ENCODE measurements at regions not wholly inside any gene's neighbourhood (a gene's known extent, or its start where the extent isn't known, plus 50 kb on each side); places are given as distances from the start of the nearest gene placed in this dataset.

GRCh38 chr18:61141691-61142090, 191.5 kb upstream of the CDH20 start:
- DNase-seq (ENCODE audit: low spot score) = no peak
- TF ChIP-seq CTCF (conservative IDR thresholded peaks at IDR 0.05; ENCODE audit: low read depth) = no peak
- ChIA-PET POLR2A (ENCODE audit: low non-redundant PET) (no interaction called here), CTCF (no interaction called here)
- no peak overlapping the region for H3K27ac ChIP-seq

GRCh38 chr18:61148322-61148721, 184.9 kb upstream of the CDH20 start:
- H3K27ac ChIP-seq = no peak overlapping the region
- DNase-seq (ENCODE audit: low spot score) = no peak
- POLR2A ChIA-PET (ENCODE audit: low non-redundant PET) = no interaction called here
- CTCF ChIA-PET = no interaction called here
- TF ChIP-seq CTCF (conservative IDR thresholded peaks at IDR 0.05; ENCODE audit: low read depth) = no peak

GRCh38 chr18:61149786-61150185, 183.4 kb upstream of the CDH20 start:
- no peak overlapping the region for H3K27ac ChIP-seq
- POLR2A ChIA-PET (ENCODE audit: low non-redundant PET) = no interaction called here
- no peak for TF ChIP-seq CTCF (conservative IDR thresholded peaks at IDR 0.05; ENCODE audit: low read depth)
- CTCF ChIA-PET = no interaction called here
- DNase-seq (ENCODE audit: low spot score) = no peak

- ChIA-PET CTCF (interaction anchor here (0.6 kb wide), 1 partner anchor 86 kb away, joined by 4 read pairs; no protein-coding TSS in a partner anchor), POLR2A (ENCODE audit: low non-redundant PET) (no interaction called here)
- no peak for DNase-seq (ENCODE audit: low spot score)
- H3K27ac ChIP-seq = no peak overlapping the region
- TF ChIP-seq CTCF (conservative IDR thresholded peaks at IDR 0.05; ENCODE audit: low read depth) = no peak
Observed at GRCh38 chr18:61153571-61153970, 179.7 kb upstream of the CDH20 start.

GRCh38 chr18:61154866-61155265, 178.4 kb upstream of the CDH20 start:
- no peak for DNase-seq (ENCODE audit: low spot score)
- ChIA-PET CTCF (interaction anchor here (0.6 kb wide), 1 partner anchor 746 kb away, joined by 3 read pairs; no protein-coding TSS in a partner anchor), POLR2A (ENCODE audit: low non-redundant PET) (no interaction called here)
- no peak overlapping the region for H3K27ac ChIP-seq
- no peak for TF ChIP-seq CTCF (conservative IDR thresholded peaks at IDR 0.05; ENCODE audit: low read depth)

- CTCF ChIA-PET = interaction anchor here (0.6 kb wide), 1 partner anchor 746 kb away, joined by 3 read pairs; no protein-coding TSS in a partner anchor
- DNase-seq (ENCODE audit: low spot score) = no peak
- no peak for TF ChIP-seq CTCF (conservative IDR thresholded peaks at IDR 0.05; ENCODE audit: low read depth)
- H3K27ac ChIP-seq = no peak overlapping the region
- POLR2A ChIA-PET (ENCODE audit: low non-redundant PET) = no interaction called here
Observed at GRCh38 chr18:61155586-61155985, 177.6 kb upstream of the CDH20 start.

GRCh38 chr18:61157451-61157850, 175.8 kb upstream of the CDH20 start:
- DNase-seq (ENCODE audit: low spot score) = no peak
- CTCF ChIA-PET = no interaction called here
- no peak for TF ChIP-seq CTCF (conservative IDR thresholded peaks at IDR 0.05; ENCODE audit: low read depth)
- POLR2A ChIA-PET (ENCODE audit: low non-redundant PET) = no interaction called here
- H3K27ac ChIP-seq = no peak overlapping the region

All from RWPE1 (cell line).